HG03108 (cell line): ENCODE measurements at regions not wholly inside any gene's neighbourhood (a gene's known extent, or its start where the extent isn't known, plus 50 kb on each side); places are given as distances from the start of the nearest gene placed in this dataset.

Experiments
- ATAC-seq: cut with Tn5 transposase; IDR thresholded peaks from one replicate; pipeline ENCODE4 v1.9.1; 2021; ENCODE audit warnings: moderate library complexity; ENCODE audit not compliant: unreplicated experiment

DNA sequence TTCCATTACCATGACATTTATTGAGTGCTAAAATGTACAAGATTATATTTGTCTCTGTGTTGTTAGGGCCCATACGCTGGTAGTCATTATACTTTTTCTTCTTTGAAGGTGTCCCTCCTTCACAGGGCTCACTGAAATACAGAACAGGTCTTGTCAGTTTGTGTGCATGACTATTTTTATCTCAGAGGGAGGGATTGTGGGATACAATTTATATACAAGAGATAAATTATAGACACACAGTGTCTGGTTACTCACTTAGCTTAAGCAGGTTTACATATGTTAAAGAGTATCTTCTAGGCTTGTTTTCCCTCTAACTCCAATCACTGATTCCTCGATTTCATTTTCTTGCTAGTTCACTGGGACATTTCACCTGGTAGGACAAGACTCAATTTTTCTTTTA lies 143.3 kb upstream of the GUCY1A1 start:
- ATAC-seq: no peak

DNA sequence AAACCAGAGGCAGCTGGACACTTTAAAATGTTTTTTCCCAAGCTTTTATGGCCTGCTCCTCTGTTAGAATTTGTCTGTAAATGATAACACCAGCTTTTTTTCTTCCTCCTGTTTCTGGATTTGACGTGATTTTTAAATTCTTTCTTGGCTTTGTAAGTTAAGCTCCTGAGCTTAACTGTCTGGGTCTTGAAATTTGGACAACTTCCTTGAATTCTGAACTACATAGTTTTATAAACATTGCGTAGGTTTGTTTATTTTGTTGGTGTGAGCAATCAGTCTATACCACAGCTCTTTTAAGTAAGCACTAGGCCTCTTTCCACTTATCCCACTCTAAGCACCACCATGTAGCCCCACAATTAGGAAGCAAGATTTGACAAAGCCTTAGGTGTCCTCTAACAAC lies 144.4 kb upstream of the GUCY1A1 start:
- no peak for ATAC-seq

DNA sequence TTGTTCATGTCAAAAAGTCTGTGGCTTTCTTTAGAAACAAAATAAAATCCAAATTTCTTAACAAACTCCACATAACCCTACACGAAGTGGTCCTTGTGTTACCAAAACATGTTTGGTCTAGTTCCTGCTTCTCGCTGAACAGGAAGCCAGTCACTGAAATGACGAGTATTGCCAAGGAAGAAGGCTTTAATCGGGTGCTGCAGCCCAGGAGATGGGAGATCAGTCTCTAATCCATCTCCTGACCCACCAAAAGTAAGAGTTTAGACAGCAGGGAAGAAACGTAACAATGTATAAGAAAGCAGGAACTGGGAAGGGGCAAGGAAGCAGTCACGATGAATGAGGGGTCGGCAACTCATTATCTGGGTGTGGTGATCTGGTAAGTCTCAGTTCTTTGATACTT lies 144.6 kb upstream of the MAP9 start:
- ATAC-seq: no peak

DNA sequence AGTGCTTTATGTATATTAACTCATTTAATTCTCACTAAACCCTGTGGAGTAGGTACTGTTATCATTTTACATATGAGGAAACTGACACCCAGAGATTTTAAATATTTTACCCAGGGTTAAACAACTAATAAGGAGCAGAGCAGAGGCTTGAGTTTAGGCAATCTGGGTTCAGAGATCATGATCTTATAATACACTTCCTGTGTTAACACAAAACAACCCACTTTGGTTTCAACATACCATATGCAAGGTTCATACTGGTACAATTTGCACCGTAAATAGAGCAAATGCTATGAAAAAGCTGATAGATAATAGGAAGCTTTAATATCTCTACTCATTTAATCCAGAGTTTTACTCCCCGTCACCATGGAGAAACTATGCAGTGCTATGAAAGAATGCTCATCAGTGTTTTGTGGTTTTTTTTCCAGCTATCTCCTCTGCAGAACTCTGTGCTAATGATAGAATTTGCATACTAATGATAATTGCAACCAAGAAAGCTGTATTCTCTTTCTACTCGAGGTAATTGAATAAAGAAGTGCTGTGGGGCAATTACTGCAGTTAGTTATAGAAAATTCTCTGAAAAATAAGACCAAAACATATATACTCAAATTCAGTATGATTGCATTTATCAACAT lies 138.8 kb upstream of the MAP9 start:
- no peak for ATAC-seq

DNA sequence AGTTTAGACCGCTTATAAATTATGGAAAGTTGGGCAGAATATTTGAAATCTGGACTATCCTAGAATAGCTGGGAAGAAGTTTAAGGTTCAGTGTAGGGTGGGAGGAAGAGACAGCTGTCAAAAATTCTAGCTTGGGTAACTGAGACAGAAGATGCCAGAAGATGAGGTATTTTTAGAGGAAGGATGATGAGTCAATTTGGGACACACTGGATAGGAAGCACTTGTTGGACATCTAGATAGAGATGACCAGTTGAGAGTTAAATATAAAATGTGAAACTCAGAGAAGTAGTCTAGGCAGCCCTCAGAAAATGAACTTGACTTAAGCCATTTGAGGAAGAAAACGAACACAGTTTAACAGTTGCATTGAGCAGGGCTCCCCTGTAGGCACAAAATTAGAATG lies 137.9 kb upstream of the MAP9 start:
- ATAC-seq: no peak

DNA sequence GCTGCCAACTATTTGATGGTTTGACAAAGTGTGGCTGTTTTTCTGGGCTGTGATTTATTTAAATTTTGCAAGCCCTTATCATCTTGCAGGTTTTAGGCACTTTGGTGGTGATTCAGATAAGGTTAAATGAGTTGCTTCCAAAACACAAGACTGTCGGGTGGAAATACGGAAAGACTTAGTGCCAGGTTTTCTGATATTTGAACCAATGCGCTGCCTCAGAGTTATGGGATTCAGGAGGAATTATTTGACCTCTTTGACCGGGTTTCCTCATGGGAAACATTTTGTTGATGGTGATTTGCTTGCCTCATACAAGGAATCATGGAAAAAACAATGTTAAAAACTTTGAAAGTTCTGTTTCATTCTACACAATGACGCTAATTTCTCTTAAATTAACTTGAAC lies 136.1 kb upstream of the MAP9 start:
- ATAC-seq: no peak

DNA sequence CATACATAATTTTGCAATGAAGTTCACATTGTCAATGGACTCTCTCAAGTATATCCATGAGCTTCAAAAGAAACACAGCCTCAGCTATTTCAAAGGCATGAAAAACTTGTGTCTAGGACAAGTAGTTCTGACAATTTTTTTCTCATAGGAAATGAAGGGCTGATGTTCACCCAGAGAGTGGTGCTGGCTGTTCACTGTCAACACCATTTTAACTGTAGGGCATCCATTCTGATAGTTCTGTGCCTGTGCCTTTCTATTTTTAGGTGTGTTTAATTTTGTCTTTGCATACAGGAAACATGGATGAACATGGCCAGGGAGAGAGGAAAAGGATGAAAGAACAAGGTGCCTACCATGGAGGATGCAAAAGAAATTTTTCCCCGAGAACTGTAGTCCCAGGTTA lies 135.3 kb upstream of the MAP9 start:
- no peak for ATAC-seq

DNA sequence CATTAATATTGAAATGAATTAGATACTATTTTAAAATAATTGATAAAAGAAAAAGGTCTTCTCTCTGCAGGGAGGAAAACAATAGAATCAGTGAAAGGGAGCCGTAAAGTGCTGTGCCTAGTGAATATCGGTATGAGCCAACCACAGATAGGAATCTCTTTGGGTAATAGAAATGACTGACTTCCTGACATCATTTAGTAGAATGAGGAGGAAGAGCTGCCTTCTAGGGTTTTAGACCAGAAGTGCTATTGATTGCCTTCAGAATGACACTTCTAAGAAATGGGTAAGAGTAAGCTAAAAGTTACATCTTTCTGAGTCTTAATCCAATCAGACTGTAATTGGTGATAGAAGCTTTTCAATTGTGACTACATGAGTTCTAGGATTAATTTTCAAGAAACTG lies 134.0 kb upstream of the MAP9 start:
- no peak for ATAC-seq

DNA sequence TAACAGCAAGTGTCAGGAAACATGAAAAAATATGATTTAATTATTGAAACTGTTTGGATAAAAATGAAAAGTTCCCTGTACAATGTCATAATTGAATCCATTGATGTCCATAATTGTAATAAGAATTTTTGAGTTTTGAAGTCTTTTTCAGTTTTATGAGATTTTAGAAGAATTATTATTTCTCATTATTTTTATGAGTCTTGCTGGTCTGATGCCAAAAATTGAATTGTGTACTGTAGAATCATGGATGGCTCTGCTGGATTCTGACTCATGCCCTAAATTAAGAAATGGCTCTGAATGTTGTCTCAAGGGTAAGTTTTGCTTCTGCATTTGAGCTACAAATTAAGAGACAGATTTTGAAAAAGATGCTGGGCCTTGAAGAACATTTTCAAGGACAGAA lies 132.8 kb upstream of the MAP9 start:
- ATAC-seq: no peak

DNA sequence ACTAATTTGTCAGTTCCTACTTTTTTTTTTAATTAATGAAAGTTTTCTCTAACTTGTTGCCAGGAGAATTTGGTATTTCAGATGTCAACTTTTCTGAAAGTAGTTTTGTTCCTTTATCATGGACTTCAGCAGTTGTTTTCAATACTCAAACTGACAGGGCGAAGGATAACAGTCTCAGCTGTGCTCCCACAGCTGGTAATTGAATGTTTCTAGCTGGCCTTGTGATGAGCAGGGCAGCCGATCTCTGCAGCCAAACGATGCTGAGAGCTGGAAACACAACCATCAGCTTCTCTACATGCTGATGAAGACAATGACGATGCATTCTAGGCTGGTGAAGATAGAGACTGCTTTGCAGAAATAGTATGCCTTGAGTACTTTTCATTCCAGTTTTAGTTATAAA lies 130.0 kb upstream of the MAP9 start:
- ATAC-seq: no peak

DNA sequence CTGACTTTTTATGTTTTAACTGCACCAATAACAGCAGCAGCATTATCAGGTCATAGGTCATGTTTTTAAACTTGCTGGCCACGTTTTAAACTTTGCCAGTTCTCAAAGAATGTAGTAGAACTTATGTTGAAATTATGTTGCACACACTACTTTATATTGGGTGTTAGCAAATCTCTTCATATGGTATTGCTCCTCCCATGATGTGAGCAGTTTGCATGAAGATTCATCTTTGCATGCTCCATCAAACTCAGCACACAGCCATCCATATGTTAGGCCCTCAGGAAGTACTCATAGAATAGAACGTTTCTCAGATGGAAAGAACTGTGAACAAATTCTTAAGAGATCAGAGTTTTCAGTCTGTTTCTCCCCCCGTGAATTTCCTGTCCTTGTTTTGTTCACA lies 128.6 kb upstream of the MAP9 start:
- ATAC-seq: no peak

DNA sequence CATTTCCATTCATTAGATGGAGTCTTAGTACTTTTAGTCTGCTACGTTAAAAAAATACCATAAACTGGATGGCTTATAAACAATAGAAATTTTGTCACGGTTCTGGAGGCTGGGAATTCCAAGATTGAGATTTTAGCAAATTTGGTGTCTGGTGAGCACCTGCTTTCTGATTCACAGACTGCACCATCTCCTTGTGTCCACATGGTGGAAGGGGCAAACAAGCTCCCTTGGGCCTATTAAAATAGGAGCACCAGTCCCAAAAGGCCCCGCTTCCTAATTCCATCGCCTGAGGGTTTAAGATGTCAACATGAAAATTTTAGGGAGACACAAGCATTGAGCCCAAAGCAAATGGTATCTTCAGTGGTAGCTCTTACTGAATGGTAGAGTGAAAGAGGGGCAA lies 120.5 kb upstream of the MAP9 start:
- ATAC-seq: no peak

DNA sequence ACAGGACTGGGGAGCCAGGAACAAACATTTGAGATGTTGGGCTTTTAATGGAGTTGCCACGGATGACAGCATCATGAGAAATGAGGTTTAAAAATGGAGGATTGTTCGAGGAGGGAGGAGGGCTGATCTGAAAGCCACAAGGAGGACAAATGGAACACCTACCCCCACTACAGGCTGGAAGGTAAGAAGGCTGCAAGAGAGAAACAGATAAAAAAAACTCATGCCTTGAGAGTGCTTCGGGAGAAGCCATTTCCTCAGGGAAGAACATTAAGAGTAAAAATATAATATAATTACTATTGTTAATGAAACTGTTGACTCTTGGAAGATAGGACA lies 119.5 kb upstream of the MAP9 start:
- no peak for ATAC-seq

DNA sequence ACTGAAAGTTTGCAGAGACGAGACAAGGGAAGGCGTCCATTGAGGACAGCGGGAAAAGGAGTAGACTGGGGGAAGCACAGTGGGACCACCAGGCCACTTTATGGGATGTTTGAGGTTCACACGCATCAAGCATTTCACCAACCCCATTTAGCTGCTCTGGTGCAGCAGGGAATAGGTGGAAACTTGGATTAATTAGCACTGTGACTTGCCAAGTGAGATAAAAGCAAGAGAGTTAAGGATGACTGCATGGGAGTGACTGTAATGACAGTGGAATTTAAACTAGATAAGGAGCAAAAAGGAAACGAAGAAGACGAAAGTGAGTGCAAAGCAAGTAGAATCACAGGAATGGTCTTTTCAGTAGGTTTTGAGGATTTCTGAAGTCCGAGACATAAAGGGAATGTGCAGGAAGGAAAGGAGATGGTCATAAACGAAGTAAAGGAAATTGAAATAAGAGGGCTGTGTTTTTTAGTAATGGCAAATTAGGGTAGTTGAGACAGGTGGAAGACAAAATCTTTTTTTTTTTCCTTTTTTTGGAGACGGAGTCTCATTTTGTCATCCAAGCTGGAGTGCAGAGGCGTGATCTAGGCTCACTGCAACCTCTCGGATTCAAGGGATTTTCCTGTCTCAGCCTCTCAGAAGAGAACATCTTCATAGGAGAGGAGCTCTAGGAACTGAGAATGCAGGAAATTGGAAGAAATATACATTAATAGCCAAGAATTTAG lies 119.0 kb upstream of the MAP9 start:
- no peak for ATAC-seq

DNA sequence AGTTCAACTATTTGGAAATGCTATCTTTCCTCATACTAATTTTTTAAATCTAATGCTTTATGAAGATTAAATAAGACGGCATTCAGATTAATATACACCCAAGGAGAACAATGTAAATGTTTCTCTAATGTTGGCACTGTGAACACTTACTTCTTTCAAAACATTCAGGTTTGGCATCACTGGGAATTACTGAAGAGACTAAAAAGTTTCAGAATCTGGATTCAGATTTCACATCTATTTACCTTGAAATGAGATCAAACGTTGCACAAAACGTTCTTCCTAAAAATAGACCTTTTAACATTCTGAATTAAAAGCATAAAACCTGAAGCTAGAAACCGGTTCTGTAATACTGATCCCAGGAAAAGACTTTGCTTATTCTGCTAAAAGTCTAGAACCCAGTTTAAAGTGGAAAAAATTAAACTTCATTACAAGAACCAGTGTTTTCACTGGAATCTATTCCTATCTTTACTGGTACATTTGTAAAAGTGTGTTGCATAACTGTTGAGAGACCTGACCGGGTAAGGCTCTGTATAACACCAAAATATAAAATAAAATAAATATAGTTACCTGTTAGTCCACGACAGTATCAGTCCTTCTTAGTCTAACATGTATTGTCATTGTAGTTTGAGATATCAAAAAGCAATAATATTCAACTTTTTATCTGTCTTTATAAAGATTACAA lies 117.4 kb upstream of the MAP9 start:
- no peak for ATAC-seq

DNA sequence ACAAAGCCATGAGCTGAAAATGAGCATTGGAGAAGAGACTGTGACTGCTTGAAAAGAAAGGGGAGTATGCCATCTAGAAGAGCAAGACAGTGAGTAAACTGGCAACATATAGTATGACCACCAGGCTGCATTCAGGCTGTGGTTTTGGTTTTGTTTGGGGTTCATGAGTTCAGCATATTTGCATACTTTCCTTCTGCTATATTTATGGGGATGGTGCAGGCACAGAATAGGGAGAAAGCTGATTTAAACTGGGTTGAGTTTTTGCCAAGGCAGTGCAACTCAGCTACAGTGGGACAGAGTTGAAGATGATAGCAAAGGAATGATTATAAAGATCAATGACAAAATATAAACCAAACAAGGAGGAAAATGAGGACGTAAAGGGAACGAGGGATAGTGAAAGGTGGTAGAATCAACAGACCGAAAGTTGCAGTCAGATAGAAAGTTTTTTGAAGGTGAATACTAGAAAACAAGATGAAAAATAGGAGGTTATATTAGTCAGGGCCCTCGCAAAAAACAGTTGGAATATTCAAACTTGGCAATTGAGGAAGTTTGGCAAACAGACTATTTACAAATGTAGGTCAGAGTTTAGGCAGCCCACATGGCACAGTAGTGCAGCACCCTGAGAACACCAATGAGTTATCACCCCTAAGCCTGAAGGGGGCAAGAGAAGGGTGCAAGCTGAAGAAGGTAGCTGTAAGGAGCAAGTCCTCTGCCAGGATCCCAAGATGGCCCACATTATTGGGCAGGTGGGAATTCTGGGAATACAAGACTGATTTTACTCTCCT lies 114.8 kb upstream of the MAP9 start:
- peak; percentile 80 for ATAC-seq

DNA sequence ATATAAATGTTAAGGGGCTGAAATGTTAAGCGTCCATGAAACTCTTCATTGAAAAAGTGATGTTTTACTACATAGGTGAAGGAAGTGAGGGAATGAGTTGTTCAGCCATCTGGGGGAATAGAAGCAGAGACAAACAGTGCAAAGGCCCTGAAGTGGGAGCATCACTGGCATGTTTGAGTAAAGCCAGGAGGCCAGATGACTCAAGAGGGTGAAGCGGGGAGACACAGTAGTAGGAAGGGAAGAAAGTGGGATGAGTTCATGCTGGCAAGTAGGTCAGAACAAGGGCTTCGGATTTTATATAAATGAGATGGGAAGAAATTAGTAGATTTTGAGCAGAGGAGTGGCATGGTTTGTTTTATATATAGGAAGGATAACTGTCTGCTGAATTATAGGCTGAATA lies 112.5 kb upstream of the MAP9 start:
- no peak for ATAC-seq

DNA sequence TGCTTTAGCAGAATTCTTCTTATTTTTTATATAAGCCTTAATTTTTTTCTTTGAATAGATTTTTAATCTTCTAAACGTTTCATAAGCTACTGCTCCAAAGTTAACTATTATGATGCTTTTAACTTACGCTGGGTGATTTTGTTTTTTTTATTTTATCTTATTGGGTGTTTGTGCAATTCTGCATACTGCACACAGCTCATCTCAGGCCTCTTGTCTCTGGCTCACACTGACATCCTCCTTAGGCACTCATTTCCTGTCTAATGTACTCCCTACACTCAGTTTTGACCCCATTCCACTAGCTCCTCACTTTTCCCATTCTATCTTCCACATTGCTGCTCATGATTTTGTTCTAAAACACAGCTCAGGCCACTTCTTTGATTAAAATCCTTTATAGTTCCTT lies 111.9 kb upstream of the MAP9 start:
- no peak for ATAC-seq

DNA sequence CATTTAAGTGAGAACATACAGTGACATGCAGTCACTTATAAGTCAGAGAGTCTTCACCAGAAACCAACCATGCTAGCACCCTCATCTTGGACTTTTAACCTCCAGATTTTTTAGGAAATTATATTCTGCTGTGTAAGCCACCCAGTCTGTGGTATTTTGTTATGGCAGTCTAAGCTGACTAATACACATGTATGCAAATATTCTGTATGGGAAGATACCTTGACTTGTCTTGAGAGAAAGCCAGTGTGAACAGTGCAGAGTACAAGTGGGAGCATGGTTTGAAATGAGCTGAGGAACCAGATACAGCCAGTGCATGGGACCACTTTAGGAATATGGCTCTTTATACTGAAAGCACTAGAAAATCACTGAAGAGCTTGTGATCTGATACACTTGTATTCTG lies 110.4 kb upstream of the MAP9 start:
- ATAC-seq: no peak

DNA sequence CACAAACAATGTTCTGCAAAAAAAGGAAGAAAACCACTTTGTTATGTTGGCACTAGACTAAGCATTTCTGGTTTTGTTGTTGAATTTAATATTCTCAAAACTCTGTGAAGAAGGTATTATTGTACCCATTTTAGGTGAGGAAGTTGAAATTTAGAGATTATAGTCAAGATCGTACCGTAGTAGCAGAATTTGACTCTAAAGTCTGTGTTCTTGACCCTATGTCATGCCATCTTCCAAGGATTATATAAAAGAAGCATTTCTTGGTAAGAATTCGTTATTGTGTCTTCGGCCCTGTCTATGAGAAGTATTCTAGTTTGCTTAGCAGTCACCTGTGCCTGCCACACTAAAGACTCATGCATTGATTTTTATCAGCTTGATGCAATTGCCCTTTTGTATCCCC lies 104.4 kb upstream of the MAP9 start:
- ATAC-seq: no peak

DNA sequence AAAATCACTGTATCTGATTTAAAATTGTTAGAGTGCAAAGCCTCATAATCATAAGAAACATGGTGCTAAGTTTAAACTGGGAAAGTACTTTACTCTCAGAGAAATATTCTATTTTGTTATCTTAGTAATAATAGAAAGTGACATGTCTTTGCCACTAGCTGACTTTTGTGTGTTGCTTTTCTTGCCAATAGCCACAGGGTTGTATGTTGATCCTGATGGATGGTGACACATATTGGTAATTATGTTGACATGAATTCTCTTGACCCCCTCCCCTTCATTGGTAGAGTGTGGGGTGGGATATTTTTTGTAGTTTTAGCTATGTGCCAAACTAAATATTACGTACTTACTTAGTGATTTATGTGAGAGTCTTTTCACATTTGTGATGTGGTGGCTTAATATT lies 103.1 kb upstream of the MAP9 start:
- ATAC-seq: no peak

DNA sequence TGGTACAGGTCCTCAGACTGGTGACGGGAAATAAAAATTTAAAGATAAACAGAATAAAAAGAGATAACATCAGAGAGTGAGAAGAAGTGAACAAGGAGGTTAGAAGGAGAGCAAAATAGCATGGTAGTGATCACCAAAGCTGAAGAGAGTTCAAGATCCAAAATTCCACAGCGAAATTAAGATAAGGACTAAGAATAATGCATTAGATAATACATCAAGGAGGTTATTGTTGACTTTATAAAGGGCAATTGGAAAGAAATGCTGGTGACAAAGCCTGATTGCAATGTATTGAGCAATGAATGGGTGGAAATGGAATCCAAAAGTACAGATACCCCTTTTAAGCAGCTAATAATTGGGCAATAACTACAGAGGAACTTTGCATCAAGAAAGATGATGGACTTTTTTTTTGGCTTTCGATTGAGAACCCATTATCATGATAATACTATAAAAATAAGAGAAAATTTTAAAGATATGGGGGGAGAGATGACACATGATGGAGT lies 101.6 kb upstream of the MAP9 start:
- ATAC-seq: no peak
